Activated CD8-positive, alpha-beta memory T cell treated with anti-CD3 and anti-CD28 coated beads for 4 hours (primary cell): ENCODE measurements at regions not wholly inside any gene's neighbourhood (a gene's known extent, or its start where the extent isn't known, plus 50 kb on each side); places are given as distances from the start of the nearest gene placed in this dataset.
"Not testable (repeated sequence)": the region's sequence is repeated elsewhere in the genome, so short reads cannot be mapped to it uniquely, and the experiment has no call there.

ENCODE experiments used
- DNase-seq, 2 donors: peaks; one replicate each; pipeline ENCODE4 v3.0.0-alpha.2; 2020; ENCODE audit warnings: low read depth in 2 of 2

GRCh38 chr12:9412459-9412858 is 195.3 kb downstream of the KLRB1 start:
- not testable (repeated sequence) for DNase-seq

GRCh38 chr12:9411616-9412268 is 196.0 kb downstream of the KLRB1 start:
- DNase-seq, result not testable (repeated sequence)

- DNase-seq, result not testable (repeated sequence)
Measured at GRCh38 chr12:9407425-9407748, 199.2 kb upstream of the PZP start.

- no peak for DNase-seq
Measured at GRCh38 chr12:9406564-9407424, 198.6 kb upstream of the PZP start.

- no peak for DNase-seq
Measured at GRCh38 chr12:9405886-9406563, 197.8 kb upstream of the PZP start.

- DNase-seq, result no peak
Measured at GRCh38 chr12:9404469-9405260, 196.5 kb upstream of the PZP start.

GRCh38 chr12:9404031-9404430 is 195.8 kb upstream of the PZP start:
- DNase-seq, result no peak

GRCh38 chr12:9402432-9403040 is 194.3 kb upstream of the PZP start:
- not testable (repeated sequence) for DNase-seq

- not testable (repeated sequence) for DNase-seq
Measured at GRCh38 chr12:9396367-9396766, 188.2 kb upstream of the PZP start.

GRCh38 chr12:9395220-9395619 is 187.0 kb upstream of the PZP start:
- DNase-seq, result not testable (repeated sequence)

- no peak for DNase-seq
Measured at GRCh38 chr12:9392842-9393241, 184.6 kb upstream of the PZP start.

GRCh38 chr12:9391815-9392214 is 183.6 kb upstream of the PZP start:
- no peak for DNase-seq

- DNase-seq, result no peak
Measured at GRCh38 chr12:9390761-9391160, 182.6 kb upstream of the PZP start.

GRCh38 chr12:9389796-9390195 is 181.6 kb upstream of the PZP start:
- DNase-seq, result no peak

- DNase-seq, result no peak
Measured at GRCh38 chr12:9388379-9388778, 180.2 kb upstream of the PZP start.

- no peak for DNase-seq
Measured at GRCh38 chr12:9387450-9387849, 179.3 kb upstream of the PZP start.

GRCh38 chr12:9383585-9383984 is 175.4 kb upstream of the PZP start:
- DNase-seq, result no peak

GRCh38 chr12:9381619-9382018 is 173.4 kb upstream of the PZP start:
- DNase-seq, result no peak

GRCh38 chr12:9380650-9381049 is 172.5 kb upstream of the PZP start:
- no peak for DNase-seq

- DNase-seq, result no peak
Measured at GRCh38 chr12:9379023-9379742, 171.0 kb upstream of the PZP start.

- DNase-seq, result no peak
Measured at GRCh38 chr12:9378430-9378835, 170.2 kb upstream of the PZP start.
